ENCODE measurements at regions not wholly inside any gene's neighbourhood (a gene's known extent, or its start where the extent isn't known, plus 50 kb on each side); places are given as distances from the start of the nearest gene placed in this dataset.

DNA sequence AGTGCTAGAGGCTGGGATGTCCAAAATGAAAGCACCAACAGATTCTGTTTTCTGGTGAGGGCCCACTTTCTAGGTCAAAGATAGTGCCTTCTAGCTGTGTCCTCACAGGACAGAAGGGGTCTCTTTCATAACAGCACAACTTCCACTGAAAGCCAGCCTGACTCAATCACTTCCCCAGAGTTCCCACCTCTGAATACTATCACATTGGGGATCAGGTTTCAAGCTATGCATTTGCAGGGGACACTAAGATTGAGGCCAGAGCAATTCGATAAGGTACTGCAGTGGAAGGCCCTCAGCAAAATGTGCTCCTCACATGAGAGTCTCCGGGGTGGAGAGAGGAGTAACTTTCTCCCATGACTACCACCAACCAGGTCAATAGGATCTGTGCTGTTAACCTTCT is 1501.5 kb downstream of the EFNB2 start:
- Histone ChIP-seq H4K8ac (ENCODE audit: low read depth in 2 of 2, low read length in 2 of 2) (no peak overlapping the region), H3K4me2 (ENCODE audit: low read depth, low read length) (no peak overlapping the region), H2AK9ac (replicated peaks; ENCODE audit: low read depth, low read length, poor library complexity) (no peak overlapping the region), H3K56ac (ENCODE audit: extremely low read depth, insufficient read depth, low read length) (no peak overlapping the region), H3K9me3 (ENCODE audit: control insufficient read depth, insufficient read depth, low read length) (peaks cover 3% of the 10 kb centered on the region; the same call in 1 of the 2 replicates), H3K14ac (replicated peaks; ENCODE audit: low read depth, low read length) (no peak overlapping the region), H4K91ac (ENCODE audit: insufficient read depth, low read depth, low read length) (no peak overlapping the region), H3K23ac (ENCODE audit: low read depth, low read length) (no peak overlapping the region), H3K9ac (ENCODE audit: low read depth, low read length) (no peak overlapping the region), H3K27me3 (ENCODE audit: control insufficient read depth, insufficient read depth, low read length) (no peaks in the 10 kb centered on the region), H2BK20ac (ENCODE audit: low read depth, low read length) (no peak overlapping the region), H4K20me1 (ENCODE audit: insufficient read depth, low read length) (no peaks in the 10 kb centered on the region), H3K9me1 (ENCODE audit: insufficient read depth, low read length) (no peaks in the 10 kb centered on the region), H2BK5ac (ENCODE audit: low read depth, low read length, poor library complexity, severe bottlenecking) (no peak overlapping the region), H2BK15ac (ENCODE audit: low read depth, low read length) (no peak overlapping the region), H3K36me3 (ENCODE audit: control insufficient read depth, insufficient read depth, low read length) (no peaks in the 10 kb centered on the region), H3K79me1 (ENCODE audit: low read depth in 1 of 2, low read length in 2 of 2) (no peaks in the 10 kb centered on the region), H2AK5ac (ENCODE audit: low read depth, low read length) (no peak overlapping the region), H3K4ac (ENCODE audit: low read depth, low read length) (no peak overlapping the region), H3K4me1 (ENCODE audit: control insufficient read depth, insufficient read depth, low read length) (no peaks in the 10 kb centered on the region), H3K27ac (ENCODE audit: insufficient read depth, low read length) (no peak overlapping the region), H3K4me3 (ENCODE audit: insufficient read depth, low read depth, low read length) (no peak overlapping the region), H4K5ac (ENCODE audit: low read depth, low read length) (no peak overlapping the region), H2AFZ (replicated peaks; ENCODE audit: low read length, poor library complexity) (no peak overlapping the region), H2BK120ac (ENCODE audit: low read depth, low read length) (no peak overlapping the region), H3K18ac (ENCODE audit: low read depth, low read length) (no peak overlapping the region)
- intact Hi-C loops (cut with micrococcal nuclease) (no loop called here), in situ Hi-C loops (cut with MboI; ENCODE audit: low sequenced_read_pairs) (no loop called here), dilution Hi-C loops (cut with HindIII; ENCODE audit: low sequenced_read_pairs, unreplicated experiment) (no loop called here)
- TF ChIP-seq FOS (IDR thresholded peaks at IDR 0.05; ENCODE audit: low read depth, low read length), result no peak
- no peak for TF ChIP-seq NFE2L2 (IDR thresholded peaks at IDR 0.05; ENCODE audit: low read depth, low read length)
- ChIA-PET POLR2A (ENCODE audit: unreplicated experiment) (no interaction called here), CTCF (interaction anchor here (0.6 to 0.7 kb wide), 2 partner anchors 225 to 476 kb away, joined by 3 read pairs; no protein-coding TSS in a partner anchor)
- DNase-seq (no peak), ATAC-seq (ENCODE audit: low read depth) (no peak)
- no CpG with 5 or more reads among the region's 2 CpGs for WGBS, 2 experiments (ENCODE audit: extremely low coverage in 2 of 2, insufficient read length in 1 of 2)
- BruUV-seq (replicated peaks), result no TSS peak

Data from IMR-90 (cell line).